Fibroblast of lung (primary cell): ENCODE measurements at regions not wholly inside any gene's neighbourhood (a gene's known extent, or its start where the extent isn't known, plus 50 kb on each side); places are given as distances from the start of the nearest gene placed in this dataset.

ENCODE experiments used
- DNase-seq, 2 donors: peaks; one replicate each; pipeline versions ENCODE4 v3.0.0 to v3.0.0-alpha.2; 2010; ENCODE audit warnings: low read depth in 2 of 2
- H2AFZ ChIP-seq: 2 replicates; pipeline ENCODE4 v1.5.1; 2012; ENCODE audit warnings: low read length, control low read depth, inconsistent platforms
- H3K27ac ChIP-seq: 2 replicates; pipeline ENCODE4 v1.5.1; 2011; ENCODE audit warnings: low read length, control low read depth; ENCODE audit not compliant: insufficient read depth
- H3K27me3 ChIP-seq: 2 replicates; pipeline ENCODE4 v1.5.1; 2011; ENCODE audit warnings: mild to moderate bottlenecking, low read length; ENCODE audit not compliant: control insufficient read depth, insufficient read depth
- H3K36me3 ChIP-seq: 2 replicates; pipeline ENCODE4 v1.5.1; 2011; ENCODE audit warnings: low read length; ENCODE audit not compliant: control insufficient read depth, insufficient read depth
- H3K4me1 ChIP-seq: 2 replicates; pipeline ENCODE4 v1.5.1; 2011; ENCODE audit warnings: low read length; ENCODE audit not compliant: control insufficient read depth, insufficient read depth; ENCODE audit errors: extremely low read depth
- H3K4me2 ChIP-seq: 2 replicates; pipeline ENCODE4 v1.5.1; 2011; ENCODE audit warnings: low read length, control low read depth; ENCODE audit not compliant: insufficient read depth; ENCODE audit errors: extremely low read depth
- H3K4me3 ChIP-seq, 4 experiments: fragments of 200-600 bp in 1 of 4; sonication (generic) in 1 of 4; replicated peaks in 1 of 4; 2 replicates each; pipeline ENCODE4 v1.5.1; 2011 to 2016; ENCODE audit warnings: low read length in 4 of 4, low read depth in 3 of 4, mild to moderate bottlenecking in 3 of 4, control low read depth in 2 of 4, inconsistent platforms in 1 of 4, mixed read lengths in 1 of 4; ENCODE audit not compliant: insufficient read depth in 1 of 4; ENCODE audit errors: control extremely low read depth in 1 of 4
- H3K79me2 ChIP-seq: 2 replicates; pipeline ENCODE4 v1.5.1; 2012; ENCODE audit warnings: mild to moderate bottlenecking, low read length, inconsistent platforms; ENCODE audit not compliant: control insufficient read depth, insufficient read depth
- H3K9ac ChIP-seq: 2 replicates; pipeline ENCODE4 v1.5.1; 2011; ENCODE audit warnings: mild to moderate bottlenecking, low read length, control low read depth; ENCODE audit not compliant: insufficient read depth
- H3K9me3 ChIP-seq: 2 replicates; pipeline ENCODE4 v1.5.1; 2012; ENCODE audit warnings: low read depth, low read length; ENCODE audit not compliant: control insufficient read depth, insufficient read depth
- H4K20me1 ChIP-seq: 2 replicates; pipeline ENCODE4 v1.5.1; 2011; ENCODE audit warnings: low read length; ENCODE audit not compliant: control insufficient read depth, insufficient read depth; ENCODE audit errors: extremely low read depth
- EZH2 ChIP-seq: IDR thresholded peaks from 2 replicates; pipeline ENCODE4 v1.5.1; 2012; ENCODE audit warnings: low read length, control low read depth, mild to moderate bottlenecking; ENCODE audit errors: missing control alignments
- TF ChIP-seq, protein P1 (sequence below), 2 donors: IDR thresholded peaks in 1 of 2; conservative IDR thresholded peaks in 1 of 2; 1 replicate in 1 of 2; 2 replicates in 1 of 2; pipeline ENCODE4 v1.5.1; 2011 to 2012; ENCODE audit warnings: low read length in 2 of 2, control low read depth in 1 of 2, inconsistent platforms in 1 of 2, low read depth in 1 of 2, mild to moderate bottlenecking in 1 of 2

DNA sequence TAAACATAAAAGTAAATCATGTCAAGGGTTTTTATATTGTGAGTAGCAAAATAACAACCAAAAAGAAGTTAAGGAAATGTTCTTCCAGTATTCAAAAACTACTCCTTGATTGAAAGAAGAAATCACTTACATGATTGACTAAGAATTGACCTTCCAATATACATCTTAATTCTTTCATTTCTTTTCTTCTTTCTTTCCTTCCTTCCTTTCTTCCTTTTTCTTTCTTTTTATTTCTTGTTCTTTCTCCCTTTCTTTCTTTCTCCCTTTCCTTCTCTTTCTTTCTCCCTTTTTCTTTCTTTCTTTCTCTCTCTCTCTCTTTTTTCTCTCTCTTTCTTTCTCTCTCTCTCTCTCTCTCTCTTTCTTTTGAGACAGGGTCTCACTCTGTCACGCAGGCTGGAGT is 60.7 kb upstream of the SOX9 start:
- Histone ChIP-seq H3K27ac (no peak overlapping the region), H2AFZ (no peak overlapping the region), H3K4me3 (no peak overlapping the region), H4K20me1 (no peaks in the 10 kb centered on the region), H3K4me2 (no peak overlapping the region), H3K4me1 (no peaks in the 10 kb centered on the region), H3K36me3 (no peaks in the 10 kb centered on the region), H3K27me3 (no peaks in the 10 kb centered on the region), H3K9me3 (no peaks in the 10 kb centered on the region), H3K79me2 (no peaks in the 10 kb centered on the region), H3K9ac (no peak overlapping the region)
- no peak for TF ChIP-seq EZH2
- TF ChIP-seq, protein P1, sequence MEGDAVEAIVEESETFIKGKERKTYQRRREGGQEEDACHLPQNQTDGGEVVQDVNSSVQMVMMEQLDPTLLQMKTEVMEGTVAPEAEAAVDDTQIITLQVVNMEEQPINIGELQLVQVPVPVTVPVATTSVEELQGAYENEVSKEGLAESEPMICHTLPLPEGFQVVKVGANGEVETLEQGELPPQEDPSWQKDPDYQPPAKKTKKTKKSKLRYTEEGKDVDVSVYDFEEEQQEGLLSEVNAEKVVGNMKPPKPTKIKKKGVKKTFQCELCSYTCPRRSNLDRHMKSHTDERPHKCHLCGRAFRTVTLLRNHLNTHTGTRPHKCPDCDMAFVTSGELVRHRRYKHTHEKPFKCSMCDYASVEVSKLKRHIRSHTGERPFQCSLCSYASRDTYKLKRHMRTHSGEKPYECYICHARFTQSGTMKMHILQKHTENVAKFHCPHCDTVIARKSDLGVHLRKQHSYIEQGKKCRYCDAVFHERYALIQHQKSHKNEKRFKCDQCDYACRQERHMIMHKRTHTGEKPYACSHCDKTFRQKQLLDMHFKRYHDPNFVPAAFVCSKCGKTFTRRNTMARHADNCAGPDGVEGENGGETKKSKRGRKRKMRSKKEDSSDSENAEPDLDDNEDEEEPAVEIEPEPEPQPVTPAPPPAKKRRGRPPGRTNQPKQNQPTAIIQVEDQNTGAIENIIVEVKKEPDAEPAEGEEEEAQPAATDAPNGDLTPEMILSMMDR (conservative IDR thresholded peaks at IDR 0.05 in 1 of 2, IDR thresholded peaks at IDR 0.05 in 1 of 2; ENCODE audit: low read depth in 1 of 2, low read length in 2 of 2): no peak
- DNase-seq: no peak

GRCh38 chr17:72063262-72063661 is 57.6 kb upstream of the SOX9 start:
- H3K4me2 ChIP-seq: no peak overlapping the region
- H3K27ac ChIP-seq: no peak overlapping the region
- H2AFZ ChIP-seq: no peak overlapping the region
- TF ChIP-seq, protein P1 (conservative IDR thresholded peaks at IDR 0.05 in 1 of 2, IDR thresholded peaks at IDR 0.05 in 1 of 2; ENCODE audit: low read depth in 1 of 2, low read length in 2 of 2): no peak
- no peaks in the 10 kb centered on the region for H3K36me3 ChIP-seq
- no peak for DNase-seq
- no peak overlapping the region for H3K4me3 ChIP-seq
- no peaks in the 10 kb centered on the region for H3K4me1 ChIP-seq
- H3K79me2 ChIP-seq: no peaks in the 10 kb centered on the region
- H3K9me3 ChIP-seq: no peaks in the 10 kb centered on the region
- no peaks in the 10 kb centered on the region for H3K27me3 ChIP-seq
- no peaks in the 10 kb centered on the region for H4K20me1 ChIP-seq
- no peak overlapping the region for H3K9ac ChIP-seq

GRCh38 chr17:72063756-72064450 is 56.9 kb upstream of the SOX9 start:
- no peaks in the 10 kb centered on the region for H3K9me3 ChIP-seq
- no peak overlapping the region for H3K4me3 ChIP-seq
- no peaks in the 10 kb centered on the region for H3K36me3 ChIP-seq
- no peak overlapping the region for H3K27ac ChIP-seq
- no peaks in the 10 kb centered on the region for H3K79me2 ChIP-seq
- H3K4me1 ChIP-seq: no peaks in the 10 kb centered on the region
- H3K4me2 ChIP-seq: no peak overlapping the region
- H4K20me1 ChIP-seq: no peaks in the 10 kb centered on the region
- DNase-seq: no peak
- H3K9ac ChIP-seq: no peak overlapping the region
- no peak for TF ChIP-seq EZH2
- TF ChIP-seq, protein P1 (conservative IDR thresholded peaks at IDR 0.05 in 1 of 2, IDR thresholded peaks at IDR 0.05 in 1 of 2; ENCODE audit: low read depth in 1 of 2, low read length in 2 of 2): no peak
- H3K27me3 ChIP-seq: no peaks in the 10 kb centered on the region
- H2AFZ ChIP-seq: no peak overlapping the region
